ENCODE measurements at regions not wholly inside any gene's neighbourhood (a gene's known extent, or its start where the extent isn't known, plus 50 kb on each side); places are given as distances from the start of the nearest gene placed in this dataset.

DNA sequence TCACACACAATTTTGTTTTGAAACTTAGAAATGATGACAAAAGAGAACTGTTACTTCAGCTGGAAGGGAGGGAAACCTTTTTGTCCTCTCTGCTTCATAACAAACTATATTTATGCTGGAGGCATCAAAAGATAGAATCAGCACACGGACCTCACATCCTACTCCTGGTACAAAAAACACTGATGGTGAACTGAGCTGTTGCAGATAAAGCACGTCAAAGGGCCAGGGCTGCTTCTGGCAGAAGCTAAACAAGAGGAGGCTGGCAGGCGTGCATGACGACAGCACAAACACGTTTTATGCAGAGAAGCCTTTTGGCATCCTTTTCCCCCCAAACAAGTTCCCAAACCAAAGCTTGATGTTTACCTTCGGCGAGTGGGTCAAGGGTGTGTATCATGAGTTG lies 169.6 kb downstream of the SLC24A2 start:
- H3K36me3 Mint-ChIP-seq (ENCODE audit: insufficient read depth, unreplicated experiment), result no peaks in the 10 kb centered on the region
- intact Hi-C loops (cut with micrococcal nuclease), result no loop called here
- ChIA-PET POLR2A (no interaction called here), CTCF (interaction anchor here (0.7 kb wide), 1 partner anchor 454 kb away, joined by 3 read pairs; no protein-coding TSS in a partner anchor)
- H3K4me3 Mint-ChIP-seq (ENCODE audit: unreplicated experiment), result no peak overlapping the region
- DNase-seq (ENCODE audit: unreplicated experiment), result no peak
- TF ChIP-seq, protein P1, sequence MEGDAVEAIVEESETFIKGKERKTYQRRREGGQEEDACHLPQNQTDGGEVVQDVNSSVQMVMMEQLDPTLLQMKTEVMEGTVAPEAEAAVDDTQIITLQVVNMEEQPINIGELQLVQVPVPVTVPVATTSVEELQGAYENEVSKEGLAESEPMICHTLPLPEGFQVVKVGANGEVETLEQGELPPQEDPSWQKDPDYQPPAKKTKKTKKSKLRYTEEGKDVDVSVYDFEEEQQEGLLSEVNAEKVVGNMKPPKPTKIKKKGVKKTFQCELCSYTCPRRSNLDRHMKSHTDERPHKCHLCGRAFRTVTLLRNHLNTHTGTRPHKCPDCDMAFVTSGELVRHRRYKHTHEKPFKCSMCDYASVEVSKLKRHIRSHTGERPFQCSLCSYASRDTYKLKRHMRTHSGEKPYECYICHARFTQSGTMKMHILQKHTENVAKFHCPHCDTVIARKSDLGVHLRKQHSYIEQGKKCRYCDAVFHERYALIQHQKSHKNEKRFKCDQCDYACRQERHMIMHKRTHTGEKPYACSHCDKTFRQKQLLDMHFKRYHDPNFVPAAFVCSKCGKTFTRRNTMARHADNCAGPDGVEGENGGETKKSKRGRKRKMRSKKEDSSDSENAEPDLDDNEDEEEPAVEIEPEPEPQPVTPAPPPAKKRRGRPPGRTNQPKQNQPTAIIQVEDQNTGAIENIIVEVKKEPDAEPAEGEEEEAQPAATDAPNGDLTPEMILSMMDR (IDR thresholded peaks at IDR 0.05; ENCODE audit: unreplicated experiment), result no peak
- H3K27me3 Mint-ChIP-seq (ENCODE audit: insufficient read depth, unreplicated experiment), result peaks cover 97% of the 10 kb centered on the region
- H3K27ac Mint-ChIP-seq (ENCODE audit: low read depth, unreplicated experiment), result no peak overlapping the region
- no TSS peak for BruUV-seq (replicated peaks)
- no peaks in the 10 kb centered on the region for H3K9me3 Mint-ChIP-seq (ENCODE audit: unreplicated experiment)
- H3K4me1 Mint-ChIP-seq (ENCODE audit: insufficient read depth, unreplicated experiment), result no peaks in the 10 kb centered on the region

DNA sequence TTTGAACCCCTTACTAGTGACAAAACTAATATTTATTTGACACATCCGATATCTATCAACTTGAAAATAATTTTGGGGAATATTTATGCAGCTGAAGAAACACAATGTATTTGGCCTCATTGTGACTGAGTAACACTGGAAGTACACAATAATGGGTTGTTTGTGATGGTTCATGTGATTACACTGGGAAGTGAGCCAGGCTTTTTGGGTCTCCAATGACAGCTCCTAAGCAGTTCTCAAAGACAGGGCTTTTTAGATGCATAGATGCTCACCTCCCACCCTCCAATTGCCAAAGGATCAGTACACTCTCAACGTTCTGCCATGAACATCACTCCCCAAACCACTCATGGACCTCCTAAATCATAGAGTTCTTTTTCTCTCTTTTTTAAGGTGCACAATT lies 170.0 kb downstream of the SLC24A2 start:
- POLR2A ChIA-PET, result no interaction called here
- intact Hi-C loops (cut with micrococcal nuclease), result no loop called here
- no peaks in the 10 kb centered on the region for H3K36me3 Mint-ChIP-seq (ENCODE audit: insufficient read depth, unreplicated experiment)

DNA sequence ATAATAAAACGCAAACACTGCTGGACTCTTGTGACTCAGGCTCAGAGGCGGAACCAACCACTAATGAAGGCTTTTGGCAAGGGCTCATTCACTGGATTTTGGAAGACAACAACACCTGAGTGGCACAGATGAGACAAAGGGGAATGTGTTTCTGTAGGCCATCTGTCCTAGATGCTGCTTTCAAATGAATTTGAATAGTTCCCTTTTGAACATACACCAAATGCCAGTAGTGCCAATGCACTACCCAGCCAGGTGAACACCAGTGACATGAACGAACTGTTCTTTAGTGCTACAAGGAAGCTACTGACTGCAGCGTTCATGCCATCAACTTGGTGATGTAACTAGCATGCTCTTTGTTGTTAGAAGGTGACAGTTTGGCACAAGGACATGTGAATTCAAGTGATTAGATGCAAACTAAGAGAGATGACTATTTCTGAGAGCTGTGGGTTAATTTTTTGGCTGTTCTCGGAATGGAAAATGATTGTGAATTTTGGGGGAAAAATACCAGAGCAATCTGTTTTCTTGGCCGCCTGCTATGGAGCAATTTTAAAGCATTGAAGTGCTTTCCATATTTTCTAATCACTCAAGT lies 173.7 kb downstream of the SLC24A2 start:
- no peak for DNase-seq (ENCODE audit: unreplicated experiment)
- intact Hi-C loops (cut with micrococcal nuclease), result no loop called here
- Mint-ChIP-seq H3K27me3 (ENCODE audit: insufficient read depth, unreplicated experiment) (peaks cover 87% of the 10 kb centered on the region), H3K36me3 (ENCODE audit: insufficient read depth, unreplicated experiment) (no peaks in the 10 kb centered on the region), H3K9me3 (ENCODE audit: unreplicated experiment) (no peaks in the 10 kb centered on the region), H3K4me1 (ENCODE audit: insufficient read depth, unreplicated experiment) (no peaks in the 10 kb centered on the region), H3K27ac (ENCODE audit: low read depth, unreplicated experiment) (no peak overlapping the region), H3K4me3 (ENCODE audit: unreplicated experiment) (no peak overlapping the region)
- ChIA-PET CTCF (no interaction called here), POLR2A (no interaction called here)
- no TSS peak for BruUV-seq (replicated peaks)
- TF ChIP-seq, protein P1 (IDR thresholded peaks at IDR 0.05; ENCODE audit: unreplicated experiment), result no peak

More for the DNA sequence above, 170.0 kb downstream of the SLC24A2 start:
- Mint-ChIP-seq H3K27me3 (ENCODE audit: insufficient read depth, unreplicated experiment) (peaks cover 93% of the 10 kb centered on the region), H3K27ac (ENCODE audit: low read depth, unreplicated experiment) (no peak overlapping the region), H3K4me3 (ENCODE audit: unreplicated experiment) (no peak overlapping the region), H3K4me1 (ENCODE audit: insufficient read depth, unreplicated experiment) (no peaks in the 10 kb centered on the region), H3K9me3 (ENCODE audit: unreplicated experiment) (no peaks in the 10 kb centered on the region)
- DNase-seq (ENCODE audit: unreplicated experiment), result no peak
- TF ChIP-seq, protein P1 (IDR thresholded peaks at IDR 0.05; ENCODE audit: unreplicated experiment), result no peak
- BruUV-seq (replicated peaks), result no TSS peak
- CTCF ChIA-PET, result interaction anchor here (0.6 kb wide), 1 partner anchor 41 kb away, joined by 3 read pairs; no protein-coding TSS in a partner anchor

DNA sequence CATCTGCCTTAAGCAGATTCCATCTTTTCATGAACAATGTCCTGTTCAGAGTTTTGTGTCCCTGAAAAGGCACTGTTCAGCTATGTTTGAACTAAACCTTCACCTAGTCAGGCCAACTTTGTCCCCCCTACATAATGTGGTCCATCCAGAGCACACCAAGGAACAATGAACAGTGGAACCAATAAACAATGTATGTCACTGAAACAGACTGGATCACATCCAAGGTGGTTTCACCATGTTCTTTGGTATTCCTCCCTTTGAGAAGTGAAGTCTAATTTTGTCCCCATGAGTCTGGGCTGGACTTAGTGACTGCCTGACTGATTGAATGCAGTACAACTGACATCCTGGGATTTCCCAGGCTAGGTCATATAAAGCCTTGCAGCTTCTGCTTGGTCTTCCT lies 174.5 kb downstream of the SLC24A2 start:
- no peak for DNase-seq (ENCODE audit: unreplicated experiment)
- intact Hi-C loops (cut with micrococcal nuclease), result no loop called here
- H3K27me3 Mint-ChIP-seq (ENCODE audit: insufficient read depth, unreplicated experiment), result peaks cover 83% of the 10 kb centered on the region
- no peaks in the 10 kb centered on the region for H3K36me3 Mint-ChIP-seq (ENCODE audit: insufficient read depth, unreplicated experiment)
- ChIA-PET CTCF (no interaction called here), POLR2A (no interaction called here)
- H3K9me3 Mint-ChIP-seq (ENCODE audit: unreplicated experiment), result no peaks in the 10 kb centered on the region
- H3K4me1 Mint-ChIP-seq (ENCODE audit: insufficient read depth, unreplicated experiment), result no peaks in the 10 kb centered on the region
- H3K4me3 Mint-ChIP-seq (ENCODE audit: unreplicated experiment), result no peak overlapping the region
- TF ChIP-seq, protein P1 (IDR thresholded peaks at IDR 0.05; ENCODE audit: unreplicated experiment), result no peak
- no peak overlapping the region for H3K27ac Mint-ChIP-seq (ENCODE audit: low read depth, unreplicated experiment)
- BruUV-seq (replicated peaks), result no TSS peak
